ENCODE measurements at regions not wholly inside any gene's neighbourhood (a gene's known extent, or its start where the extent isn't known, plus 50 kb on each side); places are given as distances from the start of the nearest gene placed in this dataset.
"Not testable (repeated sequence)": the region's sequence is repeated elsewhere in the genome, so short reads cannot be mapped to it uniquely, and the experiment has no call there.

- Histone ChIP-seq H3K9me2 (replicated peaks; ENCODE audit: low read depth, low read length) (no peaks in the 10 kb centered on the region), H3K9me3 (ENCODE audit: insufficient read depth, low read depth, low read length) (peaks cover 3% of the 10 kb centered on the region; the same call in 1 of the 2 replicates), H3K79me2 (ENCODE audit: insufficient read depth, low read length) (no peaks in the 10 kb centered on the region), H3K4me2 (ENCODE audit: low read depth, low read length, poor library complexity, severe bottlenecking) (no peak overlapping the region), H4K20me1 (ENCODE audit: insufficient read depth, low read length, poor library complexity, severe bottlenecking) (no peaks in the 10 kb centered on the region), H3K9ac (ENCODE audit: low read depth, low read length, poor library complexity, severe bottlenecking) (no peak overlapping the region), H3K4me3 (ENCODE audit: low read length, poor library complexity, severe bottlenecking) (no peak overlapping the region), H2AFZ (ENCODE audit: low read length) (no peak overlapping the region), H3F3A (ENCODE audit: low read depth) (no peaks in the 10 kb centered on the region), H3K36me3 (ENCODE audit: insufficient read depth, low read length) (no peaks in the 10 kb centered on the region), H3K27me3 (ENCODE audit: insufficient read depth, low read length, poor library complexity, severe bottlenecking) (no peaks in the 10 kb centered on the region), H3K4me1 (ENCODE audit: insufficient read depth, low read length, poor library complexity, severe bottlenecking) (no peaks in the 10 kb centered on the region)
- TF ChIP-seq, protein P1, sequence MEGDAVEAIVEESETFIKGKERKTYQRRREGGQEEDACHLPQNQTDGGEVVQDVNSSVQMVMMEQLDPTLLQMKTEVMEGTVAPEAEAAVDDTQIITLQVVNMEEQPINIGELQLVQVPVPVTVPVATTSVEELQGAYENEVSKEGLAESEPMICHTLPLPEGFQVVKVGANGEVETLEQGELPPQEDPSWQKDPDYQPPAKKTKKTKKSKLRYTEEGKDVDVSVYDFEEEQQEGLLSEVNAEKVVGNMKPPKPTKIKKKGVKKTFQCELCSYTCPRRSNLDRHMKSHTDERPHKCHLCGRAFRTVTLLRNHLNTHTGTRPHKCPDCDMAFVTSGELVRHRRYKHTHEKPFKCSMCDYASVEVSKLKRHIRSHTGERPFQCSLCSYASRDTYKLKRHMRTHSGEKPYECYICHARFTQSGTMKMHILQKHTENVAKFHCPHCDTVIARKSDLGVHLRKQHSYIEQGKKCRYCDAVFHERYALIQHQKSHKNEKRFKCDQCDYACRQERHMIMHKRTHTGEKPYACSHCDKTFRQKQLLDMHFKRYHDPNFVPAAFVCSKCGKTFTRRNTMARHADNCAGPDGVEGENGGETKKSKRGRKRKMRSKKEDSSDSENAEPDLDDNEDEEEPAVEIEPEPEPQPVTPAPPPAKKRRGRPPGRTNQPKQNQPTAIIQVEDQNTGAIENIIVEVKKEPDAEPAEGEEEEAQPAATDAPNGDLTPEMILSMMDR (conservative IDR thresholded peaks at IDR 0.05; ENCODE audit: low read length) = no peak
- no peak for TF ChIP-seq EZH2phosphoT487 (IDR thresholded peaks at IDR 0.05; ENCODE audit: borderline replicate concordance)
Observed at GRCh38 chr16:47866423-47866822, 289.4 kb downstream of the ABCC12 start.

DNA sequence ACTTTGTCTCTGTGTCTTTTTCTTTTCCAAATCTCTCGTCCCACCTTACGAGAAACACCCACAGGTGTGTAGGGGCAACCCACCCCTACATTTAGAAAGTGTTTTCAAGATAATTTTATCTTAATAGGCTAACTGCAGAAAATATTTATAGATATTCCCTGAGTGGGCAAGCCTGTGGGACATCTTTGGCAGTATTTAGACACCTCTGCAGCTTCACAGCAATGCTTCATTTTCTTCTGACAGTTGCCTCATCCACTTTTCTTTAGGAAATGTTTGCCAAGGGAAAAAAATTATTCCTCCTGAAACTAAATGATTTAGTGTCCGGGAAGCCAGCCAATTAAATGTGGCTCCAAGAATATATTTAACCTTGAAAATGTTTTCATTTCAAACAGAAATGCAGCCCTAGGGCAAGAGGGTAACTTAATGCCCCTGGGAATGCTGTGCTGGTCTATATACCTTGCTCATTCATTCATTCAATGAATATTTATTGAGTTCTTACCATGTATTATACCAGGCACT, 290.4 kb downstream of the ABCC12 start:
- no peaks in the 10 kb centered on the region for H3K9me2 ChIP-seq (replicated peaks; ENCODE audit: low read depth, low read length)
- TF ChIP-seq EZH2phosphoT487 (IDR thresholded peaks at IDR 0.05; ENCODE audit: borderline replicate concordance) = no peak
- TF ChIP-seq, protein P1 (conservative IDR thresholded peaks at IDR 0.05; ENCODE audit: low read length) = no peak
- no peaks in the 10 kb centered on the region for H3K27me3 ChIP-seq (ENCODE audit: insufficient read depth, low read length, poor library complexity, severe bottlenecking)
- H3K9ac ChIP-seq (ENCODE audit: low read depth, low read length, poor library complexity, severe bottlenecking) = no peak overlapping the region
- H2AFZ ChIP-seq (ENCODE audit: low read length) = no peak overlapping the region
- H3K4me3 ChIP-seq (ENCODE audit: low read length, poor library complexity, severe bottlenecking) = no peak overlapping the region
- H3F3A ChIP-seq (ENCODE audit: low read depth) = no peaks in the 10 kb centered on the region
- H3K79me2 ChIP-seq (ENCODE audit: insufficient read depth, low read length) = no peaks in the 10 kb centered on the region
- H3K4me1 ChIP-seq (ENCODE audit: insufficient read depth, low read length, poor library complexity, severe bottlenecking) = no peaks in the 10 kb centered on the region
- no peaks in the 10 kb centered on the region for H3K36me3 ChIP-seq (ENCODE audit: insufficient read depth, low read length)
- H3K9me3 ChIP-seq (ENCODE audit: insufficient read depth, low read depth, low read length) = peaks cover 3% of the 10 kb centered on the region; the same call in 1 of the 2 replicates
- no peak overlapping the region for H3K4me2 ChIP-seq (ENCODE audit: low read depth, low read length, poor library complexity, severe bottlenecking)
- H4K20me1 ChIP-seq (ENCODE audit: insufficient read depth, low read length, poor library complexity, severe bottlenecking) = no peaks in the 10 kb centered on the region

DNA sequence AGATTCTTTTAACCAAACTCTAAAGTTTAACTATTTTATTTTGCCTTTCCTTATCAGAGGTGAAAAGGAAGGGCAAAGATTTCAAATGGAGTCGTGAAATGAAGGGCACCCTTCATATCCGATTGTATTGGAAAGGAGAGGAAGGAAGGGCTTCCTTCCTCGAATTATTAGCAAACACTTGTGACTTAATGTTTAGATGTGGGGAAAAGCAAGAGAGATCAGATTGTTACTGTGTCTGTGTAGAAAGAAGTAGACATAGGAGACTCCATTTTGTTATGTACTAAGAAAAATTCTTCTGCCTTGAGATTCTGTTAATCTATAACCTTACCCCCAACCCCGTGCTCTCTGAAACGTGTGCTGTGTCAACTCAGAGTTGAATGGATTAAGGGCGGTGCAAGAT, 291.5 kb downstream of the ABCC12 start:
- H3K4me1 ChIP-seq (ENCODE audit: insufficient read depth, low read length, poor library complexity, severe bottlenecking); H3K79me2 ChIP-seq (ENCODE audit: insufficient read depth, low read length); H3K9ac ChIP-seq (ENCODE audit: low read depth, low read length, poor library complexity, severe bottlenecking); H3K4me3 ChIP-seq (ENCODE audit: low read length, poor library complexity, severe bottlenecking); H3F3A ChIP-seq (ENCODE audit: low read depth); H3K27me3 ChIP-seq (ENCODE audit: insufficient read depth, low read length, poor library complexity, severe bottlenecking); H4K20me1 ChIP-seq (ENCODE audit: insufficient read depth, low read length, poor library complexity, severe bottlenecking); H3K9me2 ChIP-seq (replicated peaks; ENCODE audit: low read depth, low read length); H2AFZ ChIP-seq (ENCODE audit: low read length); H3K9me3 ChIP-seq (ENCODE audit: insufficient read depth, low read depth, low read length); H3K36me3 ChIP-seq (ENCODE audit: insufficient read depth, low read length); H3K4me2 ChIP-seq (ENCODE audit: low read depth, low read length, poor library complexity, severe bottlenecking): not testable (repeated sequence)

GRCh38 chr16:47861999-47862398, 293.8 kb downstream of the ABCC12 start:
- H3K4me3 ChIP-seq (ENCODE audit: low read length, poor library complexity, severe bottlenecking) = no peak overlapping the region
- no peak overlapping the region for H2AFZ ChIP-seq (ENCODE audit: low read length)
- no peaks in the 10 kb centered on the region for H4K20me1 ChIP-seq (ENCODE audit: insufficient read depth, low read length, poor library complexity, severe bottlenecking)
- no peaks in the 10 kb centered on the region for H3K79me2 ChIP-seq (ENCODE audit: insufficient read depth, low read length)
- H3K27me3 ChIP-seq (ENCODE audit: insufficient read depth, low read length, poor library complexity, severe bottlenecking) = no peaks in the 10 kb centered on the region
- H3K4me2 ChIP-seq (ENCODE audit: low read depth, low read length, poor library complexity, severe bottlenecking) = no peak overlapping the region
- 0 out of 2 replicates have a peak, but pooled peaks cover under 1% of the 10 kb centered on the region for H3K9me3 ChIP-seq (ENCODE audit: insufficient read depth, low read depth, low read length)
- TF ChIP-seq, protein P1 (conservative IDR thresholded peaks at IDR 0.05; ENCODE audit: low read length) = no peak
- no peak for TF ChIP-seq EZH2phosphoT487 (IDR thresholded peaks at IDR 0.05; ENCODE audit: borderline replicate concordance)
- H3F3A ChIP-seq (ENCODE audit: low read depth) = no peaks in the 10 kb centered on the region
- no peaks in the 10 kb centered on the region for H3K4me1 ChIP-seq (ENCODE audit: insufficient read depth, low read length, poor library complexity, severe bottlenecking)
- no peak overlapping the region for H3K9ac ChIP-seq (ENCODE audit: low read depth, low read length, poor library complexity, severe bottlenecking)
- no peaks in the 10 kb centered on the region for H3K36me3 ChIP-seq (ENCODE audit: insufficient read depth, low read length)
- H3K9me2 ChIP-seq (replicated peaks; ENCODE audit: low read depth, low read length) = no peaks in the 10 kb centered on the region

Data from Loucy (cell line).